ENCODE measurements at regions not wholly inside any gene's neighbourhood (a gene's known extent, or its start where the extent isn't known, plus 50 kb on each side); places are given as distances from the start of the nearest gene placed in this dataset.

DNA sequence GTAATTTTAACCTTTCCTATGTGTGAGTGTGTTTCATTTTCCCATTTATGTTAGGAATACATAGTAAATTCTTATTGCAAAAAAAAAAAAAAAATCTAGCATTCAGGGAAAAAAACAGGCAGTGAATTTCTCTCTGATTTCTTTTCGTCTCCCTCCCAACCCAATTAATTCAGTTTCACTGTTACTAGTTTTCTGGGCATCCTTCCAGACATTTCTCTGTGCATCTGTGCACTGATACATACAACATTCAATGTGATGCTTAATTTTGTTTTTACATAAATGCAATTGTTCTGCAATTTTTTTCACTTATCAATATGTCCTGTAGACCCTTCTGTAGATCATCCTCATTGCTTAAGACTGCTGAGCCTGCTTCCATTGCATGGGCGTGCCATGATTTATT lies 694.3 kb upstream of the TBX3 start:
- no peak for ATAC-seq (ENCODE audit: low FRiP score in 2 of 2)
- Histone ChIP-seq H3K4me3 (no peak overlapping the region), H3K27ac (no peak overlapping the region), H3K27me3 (no peaks in the 10 kb centered on the region), H3K36me3 (no peaks in the 10 kb centered on the region), H3K4me1 (no peaks in the 10 kb centered on the region), H3K9me3 (no peaks in the 10 kb centered on the region)
- TF ChIP-seq, protein P1, sequence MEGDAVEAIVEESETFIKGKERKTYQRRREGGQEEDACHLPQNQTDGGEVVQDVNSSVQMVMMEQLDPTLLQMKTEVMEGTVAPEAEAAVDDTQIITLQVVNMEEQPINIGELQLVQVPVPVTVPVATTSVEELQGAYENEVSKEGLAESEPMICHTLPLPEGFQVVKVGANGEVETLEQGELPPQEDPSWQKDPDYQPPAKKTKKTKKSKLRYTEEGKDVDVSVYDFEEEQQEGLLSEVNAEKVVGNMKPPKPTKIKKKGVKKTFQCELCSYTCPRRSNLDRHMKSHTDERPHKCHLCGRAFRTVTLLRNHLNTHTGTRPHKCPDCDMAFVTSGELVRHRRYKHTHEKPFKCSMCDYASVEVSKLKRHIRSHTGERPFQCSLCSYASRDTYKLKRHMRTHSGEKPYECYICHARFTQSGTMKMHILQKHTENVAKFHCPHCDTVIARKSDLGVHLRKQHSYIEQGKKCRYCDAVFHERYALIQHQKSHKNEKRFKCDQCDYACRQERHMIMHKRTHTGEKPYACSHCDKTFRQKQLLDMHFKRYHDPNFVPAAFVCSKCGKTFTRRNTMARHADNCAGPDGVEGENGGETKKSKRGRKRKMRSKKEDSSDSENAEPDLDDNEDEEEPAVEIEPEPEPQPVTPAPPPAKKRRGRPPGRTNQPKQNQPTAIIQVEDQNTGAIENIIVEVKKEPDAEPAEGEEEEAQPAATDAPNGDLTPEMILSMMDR (IDR thresholded peaks at IDR 0.05), result no peak
- TF ChIP-seq EP300 (IDR thresholded peaks at IDR 0.05) (no peak), POLR2AphosphoS5 (IDR thresholded peaks at IDR 0.05) (no peak), POLR2A (IDR thresholded peaks at IDR 0.05) (no peak)
- no peak for DNase-seq
- 68 to 71% methylated on average over 2 of the region's 2 CpGs for WGBS, 2 donors

DNA sequence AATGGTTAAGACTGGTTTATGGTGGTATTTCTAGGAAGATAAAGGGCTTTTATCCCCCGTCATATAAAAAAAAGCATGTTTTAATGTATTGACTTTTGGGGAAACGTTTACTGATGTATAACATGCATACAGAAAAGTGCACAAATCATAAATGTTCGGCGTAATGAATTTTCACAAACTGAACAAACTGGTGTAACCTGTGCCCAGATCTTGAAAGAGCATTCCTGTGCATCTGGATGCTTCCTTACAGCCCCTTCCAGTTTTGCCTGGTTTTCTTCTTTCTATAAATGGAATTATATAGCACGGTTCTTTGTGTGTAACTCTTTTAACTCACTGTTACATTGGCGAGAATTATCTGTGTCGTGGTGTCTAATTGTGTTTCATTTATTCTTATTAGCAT lies 693.8 kb upstream of the TBX3 start:
- no peaks in the 10 kb centered on the region for H3K36me3 ChIP-seq
- ATAC-seq (ENCODE audit: low FRiP score in 2 of 2) (no peak), DNase-seq (no peak)
- H3K4me3 ChIP-seq, result no peak overlapping the region
- 73 to 77% methylated on average over 7 of the region's 7 CpGs for WGBS, 2 donors
- H3K4me1 ChIP-seq, result no peaks in the 10 kb centered on the region
- H3K9me3 ChIP-seq, result no peaks in the 10 kb centered on the region
- no peaks in the 10 kb centered on the region for H3K27me3 ChIP-seq
- TF ChIP-seq POLR2A (IDR thresholded peaks at IDR 0.05) (no peak), EP300 (IDR thresholded peaks at IDR 0.05) (no peak), POLR2AphosphoS5 (IDR thresholded peaks at IDR 0.05) (no peak)
- TF ChIP-seq, protein P1 (IDR thresholded peaks at IDR 0.05), result no peak
- no peak overlapping the region for H3K27ac ChIP-seq

DNA sequence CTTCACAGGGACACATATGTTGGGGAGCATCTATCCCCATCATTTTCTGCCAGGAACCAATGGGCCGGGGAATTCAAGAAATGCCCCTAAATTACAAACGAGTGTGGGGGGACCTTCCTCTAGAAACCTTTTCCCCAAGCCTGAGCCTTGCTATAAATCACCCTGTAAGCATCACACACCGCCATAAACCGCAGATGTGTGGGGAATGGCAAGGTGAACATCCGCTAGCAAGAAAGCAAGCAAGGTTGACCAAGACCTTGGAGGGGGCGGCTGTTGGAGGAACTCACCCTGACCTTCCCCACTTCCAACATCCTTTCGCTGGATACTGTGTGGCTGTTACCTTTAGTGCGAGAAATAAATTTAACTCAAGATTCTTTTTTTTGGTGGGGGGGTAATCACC lies 693.3 kb upstream of the TBX3 start:
- Histone ChIP-seq H3K27ac (no peak overlapping the region), H3K4me3 (no peak overlapping the region), H3K27me3 (no peaks in the 10 kb centered on the region), H3K9me3 (no peaks in the 10 kb centered on the region), H3K36me3 (no peaks in the 10 kb centered on the region), H3K4me1 (no peaks in the 10 kb centered on the region)
- DNase-seq (no peak), ATAC-seq (ENCODE audit: low FRiP score in 2 of 2) (no peak)
- 94 to 96% methylated on average over 8 of the region's 8 CpGs for WGBS, 2 donors
- TF ChIP-seq POLR2A (IDR thresholded peaks at IDR 0.05) (no peak), EP300 (IDR thresholded peaks at IDR 0.05) (no peak)

DNA sequence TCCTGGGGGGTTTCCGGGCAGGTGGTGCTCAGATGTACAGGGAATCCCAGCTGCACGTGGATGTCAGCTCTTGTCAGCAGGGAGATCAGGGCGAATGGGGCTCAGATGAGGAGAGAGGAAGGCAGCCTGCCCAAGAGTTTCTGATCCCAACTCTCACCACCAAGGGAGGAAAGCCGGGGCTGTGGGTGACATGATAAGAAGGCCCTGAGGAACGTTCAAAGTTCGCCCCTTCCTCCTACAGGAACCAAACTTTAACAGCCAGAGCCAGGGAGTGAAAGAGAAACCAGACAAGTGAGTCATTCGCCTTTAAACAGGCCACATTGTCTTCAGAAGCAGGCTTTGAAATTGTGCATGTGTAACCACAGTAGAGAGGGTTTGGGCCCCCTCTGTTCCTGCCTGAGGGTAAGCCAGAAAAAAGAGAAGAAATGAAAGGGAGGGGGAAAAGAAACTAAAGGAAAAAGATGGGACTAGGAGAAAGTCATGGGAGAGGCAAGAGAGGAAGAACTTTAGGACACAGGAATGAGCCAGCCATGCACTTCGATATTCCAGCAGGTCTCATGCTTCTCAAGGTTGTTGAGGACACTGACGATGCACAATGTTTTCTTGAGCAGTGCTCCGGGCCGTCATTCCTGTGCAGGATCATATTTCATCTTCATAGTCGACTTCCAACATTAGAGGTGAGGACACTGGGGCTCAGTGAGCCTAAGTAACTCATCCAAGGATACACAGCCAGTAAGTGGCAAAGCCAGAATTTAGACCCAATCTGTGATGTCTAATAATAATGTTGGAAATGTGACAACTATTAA lies 691.4 kb upstream of the TBX3 start:
- Histone ChIP-seq H3K4me3 (no peak overlapping the region), H3K9me3 (no peaks in the 10 kb centered on the region), H3K4me1 (no peaks in the 10 kb centered on the region), H3K27ac (no peak overlapping the region), H3K36me3 (no peaks in the 10 kb centered on the region), H3K27me3 (no peaks in the 10 kb centered on the region)
- no peak for DNase-seq
- 54 to 60% methylated on average over 12 of the region's 12 CpGs for WGBS, 2 donors
- peak in 1 of 2 donors; percentile 78 for ATAC-seq (ENCODE audit: low FRiP score in 2 of 2)
- no peak for TF ChIP-seq POLR2A (IDR thresholded peaks at IDR 0.05)

DNA sequence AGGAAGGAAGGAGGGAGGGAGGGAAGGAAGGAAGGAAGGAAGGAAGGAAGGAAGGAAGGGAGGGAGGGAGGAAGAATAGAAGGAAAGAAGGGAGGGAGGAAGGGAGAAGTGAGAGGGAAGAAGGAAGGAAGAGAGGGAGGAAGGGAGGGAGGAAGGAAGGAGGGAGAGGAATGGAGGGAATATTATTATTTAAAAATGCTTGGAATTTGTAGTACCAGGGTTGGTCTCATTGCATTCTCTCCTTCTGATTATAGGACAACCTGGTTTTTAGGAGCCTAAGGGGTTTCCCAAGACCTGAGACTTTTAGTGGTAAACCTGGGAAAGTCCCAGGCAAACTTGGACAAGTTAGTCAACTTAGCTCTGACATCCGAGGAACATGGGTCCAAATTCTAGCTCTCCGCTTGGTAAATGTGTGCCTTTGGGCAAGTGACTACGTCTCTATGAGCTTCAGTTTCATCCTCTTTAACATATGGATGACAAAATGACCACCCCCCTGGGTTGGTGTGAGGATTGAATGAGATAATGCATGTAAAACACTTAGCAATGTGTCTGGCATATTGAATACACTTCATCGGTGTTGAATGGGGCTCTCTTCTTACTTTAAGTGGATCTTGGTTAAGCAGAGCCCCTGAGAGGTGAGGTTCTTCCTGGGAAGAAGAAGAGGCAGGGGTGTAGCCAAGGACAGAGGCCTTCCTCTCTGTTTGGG lies 690.7 kb upstream of the TBX3 start:
- H3K9me3 ChIP-seq, result no peaks in the 10 kb centered on the region
- no peak for DNase-seq
- no peaks in the 10 kb centered on the region for H3K4me1 ChIP-seq
- no peak for ATAC-seq (ENCODE audit: low FRiP score in 2 of 2)
- no peaks in the 10 kb centered on the region for H3K27me3 ChIP-seq
- no peak overlapping the region for H3K27ac ChIP-seq
- TF ChIP-seq EP300 (IDR thresholded peaks at IDR 0.05), result no peak
- no peak for TF ChIP-seq POLR2AphosphoS5 (IDR thresholded peaks at IDR 0.05)
- TF ChIP-seq POLR2A (IDR thresholded peaks at IDR 0.05), result no peak
- TF ChIP-seq, protein P1 (IDR thresholded peaks at IDR 0.05), result no peak
- H3K4me3 ChIP-seq, result no peak overlapping the region
- H3K36me3 ChIP-seq, result no peaks in the 10 kb centered on the region
- WGBS, 2 donors, result 72 to 82% methylated on average over 4 of the region's 4 CpGs

All from upper lobe of left lung (tissue), 6 donors.